Astrocyte (in vitro differentiated cells and primary cell): ENCODE measurements at regions not wholly inside any gene's neighbourhood (a gene's known extent, or its start where the extent isn't known, plus 50 kb on each side); places are given as distances from the start of the nearest gene placed in this dataset.

ENCODE experiments used
- CTCF ChIP-seq: IDR thresholded peaks from 2 replicates; pipeline ENCODE4 v1.5.1; 2011; ENCODE audit warnings: low read depth, mild to moderate bottlenecking, inconsistent platforms, low read length, moderate library complexity; ENCODE audit not compliant: insufficient read depth
- EZH2 ChIP-seq: IDR thresholded peaks from 2 replicates; pipeline ENCODE4 v1.6.1; 2012; ENCODE audit warnings: mild to moderate bottlenecking, low read length, inconsistent platforms; ENCODE audit not compliant: insufficient read depth

GRCh38 chr18:11512096-11513025 is 97.0 kb upstream of the SLC35G4 start:
- TF ChIP-seq CTCF (peak; percentile 13), EZH2 (no peak)
